MM.1S (cell line): ENCODE measurements at regions not wholly inside any gene's neighbourhood (a gene's known extent, or its start where the extent isn't known, plus 50 kb on each side); places are given as distances from the start of the nearest gene placed in this dataset.

Experiments used
- EZH2 ChIP-seq: fragments of 300-600 bp; sonication (generic); optimal IDR thresholded peaks from 2 replicates; pipeline ENCODE3; 2017; ENCODE audit warnings: low read depth, mild to moderate bottlenecking, antibody characterized with exemption, low read length, mixed read lengths
- EZH2phosphoT487 ChIP-seq: fragments of 300-600 bp; sonication (generic); IDR thresholded peaks from 2 replicates; pipeline ENCODE4 v1.6.1; 2018; ENCODE audit warnings: antibody characterized with exemption, low read length
- TF ChIP-seq, protein P1 (sequence below): fragments of 300-600 bp; sonication (generic); IDR thresholded peaks from 2 replicates; pipeline ENCODE4 v1.5.1; 2016; ENCODE audit warnings: antibody characterized with exemption, low read length, mixed read lengths

DNA sequence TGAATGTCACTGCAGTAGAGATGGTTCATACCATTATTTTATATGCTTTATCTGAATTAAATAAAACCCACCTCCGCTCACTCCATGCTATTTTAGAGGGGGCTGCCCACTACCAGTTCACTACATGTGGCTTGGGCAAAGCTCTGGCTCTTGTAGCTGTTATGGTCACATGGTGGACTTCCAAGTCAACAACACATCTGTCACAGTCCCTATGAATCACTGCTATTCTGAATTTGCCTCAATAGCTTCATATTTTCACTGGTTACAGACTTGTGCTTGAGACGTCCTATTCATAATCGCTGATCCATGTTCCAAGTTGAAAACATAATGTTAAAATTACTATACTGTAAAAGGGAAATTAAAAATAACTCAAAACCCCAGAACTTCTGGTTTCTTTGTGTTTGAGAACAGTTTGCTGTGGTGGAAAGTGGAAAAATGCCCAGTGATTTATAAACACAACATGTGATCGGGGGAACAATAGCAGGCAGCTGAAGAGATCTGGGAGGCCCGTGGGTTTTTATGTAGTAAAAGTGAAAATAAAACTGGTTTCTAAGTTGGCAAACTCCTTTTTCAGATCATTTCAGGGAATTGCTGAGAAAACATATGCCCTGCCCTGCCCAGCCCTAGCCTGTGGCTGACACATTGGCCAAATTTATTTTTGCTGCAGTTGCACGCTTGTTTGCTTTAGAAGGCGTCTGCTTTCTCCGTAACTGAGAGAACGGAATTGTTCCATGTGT, 128.8 kb upstream of the PRR23C start:
- TF ChIP-seq, protein P1, sequence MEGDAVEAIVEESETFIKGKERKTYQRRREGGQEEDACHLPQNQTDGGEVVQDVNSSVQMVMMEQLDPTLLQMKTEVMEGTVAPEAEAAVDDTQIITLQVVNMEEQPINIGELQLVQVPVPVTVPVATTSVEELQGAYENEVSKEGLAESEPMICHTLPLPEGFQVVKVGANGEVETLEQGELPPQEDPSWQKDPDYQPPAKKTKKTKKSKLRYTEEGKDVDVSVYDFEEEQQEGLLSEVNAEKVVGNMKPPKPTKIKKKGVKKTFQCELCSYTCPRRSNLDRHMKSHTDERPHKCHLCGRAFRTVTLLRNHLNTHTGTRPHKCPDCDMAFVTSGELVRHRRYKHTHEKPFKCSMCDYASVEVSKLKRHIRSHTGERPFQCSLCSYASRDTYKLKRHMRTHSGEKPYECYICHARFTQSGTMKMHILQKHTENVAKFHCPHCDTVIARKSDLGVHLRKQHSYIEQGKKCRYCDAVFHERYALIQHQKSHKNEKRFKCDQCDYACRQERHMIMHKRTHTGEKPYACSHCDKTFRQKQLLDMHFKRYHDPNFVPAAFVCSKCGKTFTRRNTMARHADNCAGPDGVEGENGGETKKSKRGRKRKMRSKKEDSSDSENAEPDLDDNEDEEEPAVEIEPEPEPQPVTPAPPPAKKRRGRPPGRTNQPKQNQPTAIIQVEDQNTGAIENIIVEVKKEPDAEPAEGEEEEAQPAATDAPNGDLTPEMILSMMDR = no peak
- TF ChIP-seq EZH2phosphoT487 (no peak), EZH2 (no peak)
